PC-9 (cell line): ENCODE measurements at regions not wholly inside any gene's neighbourhood (a gene's known extent, or its start where the extent isn't known, plus 50 kb on each side); places are given as distances from the start of the nearest gene placed in this dataset.

ENCODE experiments used
- EZH2 ChIP-seq: fragments of 200-600 bp; sonication (generic); IDR thresholded peaks from 2 replicates; pipeline ENCODE4 v1.8.0; 2017; ENCODE audit warnings: antibody characterized with exemption, low read depth
- TF ChIP-seq, protein P1 (sequence below): fragments of 200-600 bp; sonication (generic); conservative IDR thresholded peaks from 2 replicates; pipeline ENCODE4 v1.6.1; 2017; ENCODE audit warnings: mixed run types, antibody characterized with exemption, mild to moderate bottlenecking, moderate library complexity

GRCh38 chr22:49693416-49693815, 134.3 kb downstream of the BRD1 start:
- TF ChIP-seq EZH2 = no peak
- TF ChIP-seq, protein P1, sequence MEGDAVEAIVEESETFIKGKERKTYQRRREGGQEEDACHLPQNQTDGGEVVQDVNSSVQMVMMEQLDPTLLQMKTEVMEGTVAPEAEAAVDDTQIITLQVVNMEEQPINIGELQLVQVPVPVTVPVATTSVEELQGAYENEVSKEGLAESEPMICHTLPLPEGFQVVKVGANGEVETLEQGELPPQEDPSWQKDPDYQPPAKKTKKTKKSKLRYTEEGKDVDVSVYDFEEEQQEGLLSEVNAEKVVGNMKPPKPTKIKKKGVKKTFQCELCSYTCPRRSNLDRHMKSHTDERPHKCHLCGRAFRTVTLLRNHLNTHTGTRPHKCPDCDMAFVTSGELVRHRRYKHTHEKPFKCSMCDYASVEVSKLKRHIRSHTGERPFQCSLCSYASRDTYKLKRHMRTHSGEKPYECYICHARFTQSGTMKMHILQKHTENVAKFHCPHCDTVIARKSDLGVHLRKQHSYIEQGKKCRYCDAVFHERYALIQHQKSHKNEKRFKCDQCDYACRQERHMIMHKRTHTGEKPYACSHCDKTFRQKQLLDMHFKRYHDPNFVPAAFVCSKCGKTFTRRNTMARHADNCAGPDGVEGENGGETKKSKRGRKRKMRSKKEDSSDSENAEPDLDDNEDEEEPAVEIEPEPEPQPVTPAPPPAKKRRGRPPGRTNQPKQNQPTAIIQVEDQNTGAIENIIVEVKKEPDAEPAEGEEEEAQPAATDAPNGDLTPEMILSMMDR = no peak
